H1 (cell line): ENCODE measurements at regions not wholly inside any gene's neighbourhood (a gene's known extent, or its start where the extent isn't known, plus 50 kb on each side); places are given as distances from the start of the nearest gene placed in this dataset.

Source experiments
- CTCF ChIA-PET: fragments of 300-600 bp; sonication (Branson Sonifier 250); formaldehyde crosslinking; loops from one replicate; lab custom pipeline; 2021; ENCODE audit not compliant: partially characterized antibody; lab: Charles Lee
- POLR2A ChIA-PET: fragments of 300-600 bp; sonication (Branson Sonifier 250); formaldehyde crosslinking; loops from one replicate; lab custom pipeline; 2021; ENCODE audit warnings: inconsistent platforms; ENCODE audit not compliant: partially characterized antibody; lab: Charles Lee
- DNase-seq, 2 experiments: peaks; one replicate each; pipeline versions ENCODE4 v3.0.0 to v3.0.0-alpha.2; 2010 to 2022; ENCODE audit warnings: low spot score in 2 of 2, low read depth in 1 of 2, mixed read lengths in 1 of 2
- FAIRE-seq: peaks from 2 replicates; lab custom pipeline; 2011; peaks lifted over from hg19 to GRCh38; lab: Jason Lieb, UNC
- H2AFZ ChIP-seq: 2 replicates; pipeline ENCODE4 v1.8.1; 2012; ENCODE audit warnings: low read length, inconsistent platforms
- H2AK5ac ChIP-seq: 2 replicates; pipeline ENCODE4 v1.6.1; 2013; ENCODE audit warnings: low read depth, low read length
- H2BK120ac ChIP-seq: replicated peaks from 2 replicates; pipeline ENCODE3; 2013; ENCODE audit warnings: low read depth, low read length, inconsistent platforms
- H2BK12ac ChIP-seq: 2 replicates; pipeline ENCODE4 v1.6.1; 2013; ENCODE audit warnings: low read depth, low read length
- H2BK15ac ChIP-seq: 2 replicates; pipeline ENCODE4 v1.6.1; 2013; ENCODE audit warnings: low read length
- H2BK20ac ChIP-seq: 2 replicates; pipeline ENCODE4 v1.6.1; 2013; ENCODE audit warnings: low read length
- H2BK5ac ChIP-seq: 2 replicates; pipeline ENCODE4 v1.6.1; 2013; ENCODE audit warnings: low read depth, low read length
- H3K14ac ChIP-seq: 2 replicates; pipeline ENCODE4 v1.6.1; 2013; ENCODE audit warnings: inconsistent platforms; ENCODE audit not compliant: insufficient read length
- H3K18ac ChIP-seq: 2 replicates; pipeline ENCODE4 v1.6.1; 2013; ENCODE audit warnings: low read length; ENCODE audit errors: extremely low read depth
- H3K23ac ChIP-seq: 2 replicates; pipeline ENCODE4 v1.6.1; 2013; ENCODE audit warnings: inconsistent platforms; ENCODE audit not compliant: insufficient read length
- H3K23me2 ChIP-seq: 2 replicates; pipeline ENCODE4 v1.6.1; 2013; ENCODE audit warnings: low read depth, low read length
- H3K27ac ChIP-seq: 2 replicates; pipeline ENCODE4 v1.6.1; 2011; ENCODE audit warnings: low read depth, low read length, inconsistent platforms
- H3K27me3 ChIP-seq, 4 experiments: replicated peaks in 1 of 4; 1 replicate in 1 of 4; 2 replicates in 3 of 4; pipeline versions ENCODE4 v1.6.1 to v1.8.1; 2011 to 2013; ENCODE audit warnings: low read length in 3 of 4, mild to moderate bottlenecking in 3 of 4, inconsistent platforms in 2 of 4, mixed read lengths in 2 of 4, moderate library complexity in 1 of 4; ENCODE audit not compliant: control insufficient read depth in 3 of 4, insufficient read depth in 3 of 4; ENCODE audit errors: extremely low read depth in 1 of 4
- H3K36me3 ChIP-seq, 4 experiments: 2 replicates each; pipeline versions ENCODE4 v1.6.1 to v1.8.1; 2011 to 2013; ENCODE audit warnings: mild to moderate bottlenecking in 4 of 4, low read length in 3 of 4, moderate library complexity in 2 of 4, control low read depth in 1 of 4, inconsistent platforms in 1 of 4; ENCODE audit not compliant: insufficient read depth in 4 of 4, control insufficient read depth in 2 of 4
- H3K4ac ChIP-seq: replicated peaks from 2 replicates; pipeline ENCODE3; 2013; ENCODE audit warnings: low read length, low read depth, mixed read lengths, inconsistent platforms; ENCODE audit not compliant: insufficient read length
- H3K4me1 ChIP-seq, 4 experiments: replicated peaks in 1 of 4; 1 replicate in 1 of 4; 2 replicates in 3 of 4; pipeline versions ENCODE4 v1.6.1 to v1.8.1; 2011 to 2013; ENCODE audit warnings: low read length in 3 of 4, inconsistent platforms in 2 of 4, mixed read lengths in 1 of 4; ENCODE audit not compliant: insufficient read depth in 4 of 4, control insufficient read depth in 3 of 4
- H3K4me2 ChIP-seq, 2 experiments: 2 replicates each; pipeline versions ENCODE4 v1.6.1 to v1.8.1; 2011 to 2013; ENCODE audit warnings: low read depth in 2 of 2, low read length in 2 of 2, control low read depth in 1 of 2, inconsistent platforms in 1 of 2, mild to moderate bottlenecking in 1 of 2; ENCODE audit not compliant: insufficient read depth in 1 of 2
- H3K4me3 ChIP-seq, 4 experiments: fragments of 200-600, 300-600 bp in 1 of 4; sonication (generic), shearing (Covaris generic), sonication (Bioruptor Twin) in 1 of 4; 2 replicates each; pipeline versions ENCODE4 v1.5.1 to v1.8.1; 2011 to 2016; ENCODE audit warnings: low read length in 4 of 4, low read depth in 3 of 4, control low read depth in 2 of 4, inconsistent platforms in 2 of 4, mild to moderate bottlenecking in 2 of 4, mixed read lengths in 1 of 4, moderate library complexity in 1 of 4; ENCODE audit not compliant: insufficient read depth in 2 of 4; ENCODE audit errors: extremely low read depth in 1 of 4
- H3K56ac ChIP-seq: replicated peaks from 2 replicates; pipeline ENCODE3; 2013; ENCODE audit warnings: low read depth, mild to moderate bottlenecking, mixed read lengths, low read length, inconsistent platforms; ENCODE audit not compliant: insufficient read length
- H3K79me1 ChIP-seq: 2 replicates; pipeline ENCODE4 v1.6.1; 2013; ENCODE audit warnings: low read depth, low read length, control low read depth
- H3K79me2 ChIP-seq, 2 experiments: 2 replicates each; pipeline versions ENCODE4 v1.6.1 to v1.8.1; 2012 to 2013; ENCODE audit warnings: low read length in 2 of 2, mild to moderate bottlenecking in 2 of 2, inconsistent platforms in 1 of 2; ENCODE audit not compliant: insufficient read depth in 2 of 2, control insufficient read depth in 1 of 2
- H3K9ac ChIP-seq, 4 experiments: replicated peaks in 1 of 4; 1 replicate in 1 of 4; 2 replicates in 3 of 4; pipeline versions ENCODE4 v1.6.1 to v1.8.1; 2011 to 2013; ENCODE audit warnings: low read depth in 3 of 4, low read length in 3 of 4, control low read depth in 2 of 4, mild to moderate bottlenecking in 2 of 4, moderate library complexity in 2 of 4, inconsistent platforms in 1 of 4; ENCODE audit errors: extremely low read depth in 1 of 4
- H3K9me3 ChIP-seq, 2 experiments: 2 replicates each; pipeline versions ENCODE4 v1.6.1 to v1.8.1; 2012 to 2013; ENCODE audit warnings: mild to moderate bottlenecking in 2 of 2, moderate library complexity in 2 of 2, control low read depth in 1 of 2, inconsistent platforms in 1 of 2, low read depth in 1 of 2, low read length in 1 of 2, mixed read lengths in 1 of 2; ENCODE audit not compliant: insufficient read depth in 2 of 2
- H4K20me1 ChIP-seq, 2 experiments: replicated peaks in 1 of 2; 2 replicates each; pipeline versions ENCODE3 to v1.8.1; 2011 to 2013; ENCODE audit warnings: inconsistent platforms in 2 of 2, low read length in 2 of 2, mild to moderate bottlenecking in 1 of 2; ENCODE audit not compliant: insufficient read depth in 2 of 2, control insufficient read depth in 1 of 2
- H4K5ac ChIP-seq: 2 replicates; pipeline ENCODE4 v1.6.1; 2013; ENCODE audit warnings: low read length, low read depth, mixed read lengths, inconsistent platforms; ENCODE audit not compliant: insufficient read length
- H4K8ac ChIP-seq: 2 replicates; pipeline ENCODE4 v1.8.0; 2013; ENCODE audit warnings: mild to moderate bottlenecking, moderate library complexity, low read length, inconsistent platforms; ENCODE audit not compliant: insufficient read depth; ENCODE audit errors: extremely low read depth
- H4K91ac ChIP-seq: replicated peaks from 2 replicates; pipeline ENCODE3; 2013; ENCODE audit warnings: low read length, mixed read lengths, inconsistent platforms; ENCODE audit not compliant: insufficient read length
- CBX5 ChIP-seq: fragments of 300-800, 300-1000 bp; sonication (generic); IDR thresholded peaks from 2 replicates; pipeline ENCODE4 v1.7.1; 2016; ENCODE audit warnings: antibody characterized with exemption, low read length, low read depth
- EP300 ChIP-seq, 2 experiments: IDR thresholded peaks; 1 replicate in 1 of 2; 2 replicates in 1 of 2; pipeline ENCODE4 v1.6.1; 2011 to 2012; ENCODE audit warnings: low read depth in 2 of 2, low read length in 2 of 2, mild to moderate bottlenecking in 2 of 2, borderline replicate concordance in 1 of 2, inconsistent platforms in 1 of 2, moderate library complexity in 1 of 2
- JUND ChIP-seq: IDR thresholded peaks from 2 replicates; pipeline ENCODE4 v1.6.1; 2011; ENCODE audit warnings: mild to moderate bottlenecking, improper control_type of control experiment, low read length
- KDM1A ChIP-seq: fragments of 200-600, 300-600 bp; sonication (generic); IDR thresholded peaks from 2 replicates; pipeline ENCODE4 v1.7.1; 2016; ENCODE audit warnings: mild to moderate bottlenecking, low read length, borderline replicate concordance
- KDM5A ChIP-seq: fragments of 200-600 bp; IDR thresholded peaks from 2 replicates; pipeline ENCODE4 v1.7.1; 2012; ENCODE audit warnings: mild to moderate bottlenecking, low read length, inconsistent platforms, mixed read lengths
- POU5F1 ChIP-seq: IDR thresholded peaks from 2 replicates; pipeline ENCODE4 v1.6.1; 2011; ENCODE audit warnings: low read depth, mild to moderate bottlenecking, low read length, moderate library complexity
- RFX5 ChIP-seq: IDR thresholded peaks from 2 replicates; pipeline ENCODE4 v1.6.1; 2011; ENCODE audit warnings: low read depth, low read length, improper control_type of control experiment, borderline replicate concordance
- SP1 ChIP-seq: IDR thresholded peaks from 2 replicates; pipeline ENCODE4 v1.6.1; 2011; ENCODE audit warnings: low read depth, low read length
- TBP ChIP-seq: IDR thresholded peaks from 2 replicates; pipeline ENCODE4 v1.6.1; 2011; ENCODE audit warnings: low read depth, low read length, improper control_type of control experiment
- WGBS, 2 experiments: shearing (Covaris generic) in 1 of 2; methylation state at CpG; one replicate each; pipeline versions ENCODE4 v1.1.6 to v1.1.7; 2013 to 2015; ENCODE audit warnings: low lambda C conversion rate in 2 of 2, mixed read lengths in 2 of 2, inconsistent platforms in 1 of 2, low coverage in 1 of 2, missing lambda C conversion rate in 1 of 2; ENCODE audit not compliant: insufficient replicate concordance in 2 of 2, insufficient coverage in 1 of 2, insufficient read length in 1 of 2; ENCODE audit errors: extremely low coverage in 1 of 2, missing lambda C conversion rate in 1 of 2; 5-methylcytosine and 5-hydroxymethylcytosine counted together
- TF ChIP-seq, protein P1 (sequence below): IDR thresholded peaks from 2 replicates; pipeline ENCODE4 v1.6.1; 2012; ENCODE audit warnings: inconsistent platforms

GRCh38 chr20:48478370-48478769 is 349.4 kb downstream of the PREX1 start:
- Histone ChIP-seq H3K14ac (no peak overlapping the region), H2AK5ac (no peak overlapping the region), H4K5ac (no peak overlapping the region), H2AFZ (no peak overlapping the region), H3K27me3 (no peaks in the 10 kb centered on the region; a peak in 2 of 7 replicates), H3K4me2 (no peak overlapping the region), H3K36me3 (no peaks in the 10 kb centered on the region), H3K27ac (no peak overlapping the region), H3K4me3 (no peak overlapping the region), H3K23ac (no peak overlapping the region), H3K56ac (no peak overlapping the region), H2BK15ac (no peak overlapping the region), H3K18ac (no peak overlapping the region), H2BK12ac (no peak overlapping the region), H4K8ac (no peak overlapping the region), H2BK20ac (no peak overlapping the region), H3K79me1 (no peaks in the 10 kb centered on the region), H3K9ac (no peak overlapping the region), H3K4me1 (peaks cover 2 to 12% (median 7%) of the 10 kb centered on the region in 4 experiments; a peak in 6 of 7 replicates), H2BK120ac (no peak overlapping the region), H2BK5ac (no peak overlapping the region), H3K79me2 (no peaks in the 10 kb centered on the region), H3K23me2 (no peaks in the 10 kb centered on the region), H4K20me1 (no peaks in the 10 kb centered on the region), H4K91ac (no peak overlapping the region), H3K9me3 (no peaks in the 10 kb centered on the region), H3K4ac (no peak overlapping the region)
- WGBS, 2 experiments, result 86% methylated on average over 5 of the region's 5 CpGs; no CpG with 5 or more reads in 1 of the 2 experiments
- CTCF ChIA-PET, result interaction anchor here (1.4 kb wide), 1 partner anchor 142 kb away, joined by 3 read pairs; no protein-coding TSS in a partner anchor
- FAIRE-seq (no peak), DNase-seq (no peak)
- no peak for TF ChIP-seq TBP
- no peak for TF ChIP-seq CBX5
- TF ChIP-seq JUND, result no peak
- TF ChIP-seq POU5F1, result no peak
- TF ChIP-seq RFX5, result no peak
- TF ChIP-seq EP300 (IDR thresholded peaks at IDR 0.05; ENCODE audit: borderline replicate concordance in 1 of 2, low read depth in 2 of 2, low read length in 2 of 2), result no peak
- TF ChIP-seq KDM5A, result no peak
- no peak for TF ChIP-seq SP1
- TF ChIP-seq, protein P1, sequence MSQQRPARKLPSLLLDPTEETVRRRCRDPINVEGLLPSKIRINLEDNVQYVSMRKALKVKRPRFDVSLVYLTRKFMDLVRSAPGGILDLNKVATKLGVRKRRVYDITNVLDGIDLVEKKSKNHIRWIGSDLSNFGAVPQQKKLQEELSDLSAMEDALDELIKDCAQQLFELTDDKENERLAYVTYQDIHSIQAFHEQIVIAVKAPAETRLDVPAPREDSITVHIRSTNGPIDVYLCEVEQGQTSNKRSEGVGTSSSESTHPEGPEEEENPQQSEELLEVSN, result no peak
- no peak for TF ChIP-seq KDM1A
- POLR2A ChIA-PET, result no interaction called here
